ENCODE measurements at regions not wholly inside any gene's neighbourhood (a gene's known extent, or its start where the extent isn't known, plus 50 kb on each side); places are given as distances from the start of the nearest gene placed in this dataset.

DNA sequence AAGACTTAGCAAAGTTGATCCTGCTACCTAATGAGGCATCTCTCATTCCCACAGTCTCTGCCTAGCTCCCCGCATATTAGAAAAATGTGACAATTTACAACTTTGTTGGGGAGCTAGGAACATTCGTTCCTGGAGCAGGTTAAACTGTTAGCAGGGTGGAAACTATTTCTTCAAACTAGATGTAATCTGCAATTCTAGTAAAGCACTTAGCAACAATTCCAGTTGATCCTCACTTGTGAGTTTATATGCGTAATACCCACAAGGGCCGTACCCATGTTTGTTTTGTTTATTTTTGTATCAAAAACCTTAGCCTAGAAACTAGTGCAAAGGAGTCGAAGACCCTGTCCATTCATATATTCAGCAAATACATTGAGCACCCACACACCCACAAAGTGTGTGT, 175.8 kb upstream of the DMAC1 start:
- TF ChIP-seq POLR2AphosphoS5 (IDR thresholded peaks at IDR 0.05; ENCODE audit: borderline replicate concordance, low read depth, low read length), result no peak
- TF ChIP-seq EZH2 (IDR thresholded peaks at IDR 0.05), result no peak
